Neutrophil (primary cell): ENCODE measurements at regions not wholly inside any gene's neighbourhood (a gene's known extent, or its start where the extent isn't known, plus 50 kb on each side); places are given as distances from the start of the nearest gene placed in this dataset.
"Not testable (repeated sequence)": the region's sequence is repeated elsewhere in the genome, so short reads cannot be mapped to it uniquely, and the experiment has no call there.

Source experiments
- H3K27ac ChIP-seq: fragments of 200-600 bp; sonication (generic); 2 replicates; pipeline ENCODE4 v1.5.1; 2016; ENCODE audit warnings: mild to moderate bottlenecking, moderate library complexity
- H3K27me3 ChIP-seq: fragments of 200-600 bp; sonication (generic); 2 replicates; pipeline ENCODE4 v1.6.0; 2016; ENCODE audit warnings: mild to moderate bottlenecking
- H3K36me3 ChIP-seq: fragments of 200-600 bp; sonication (generic); 2 replicates; pipeline ENCODE4 v1.5.1; 2017
- H3K4me1 ChIP-seq, 2 experiments: fragments of 200-600 bp in 1 of 2; sonication (generic) in 1 of 2; 1 replicate in 1 of 2; 2 replicates in 1 of 2; pipeline versions ENCODE4 v1.5.1 to v1.6.1; 2013 to 2016; ENCODE audit warnings: low read depth in 1 of 2, low read length in 1 of 2, mild to moderate bottlenecking in 1 of 2, moderate library complexity in 1 of 2; ENCODE audit not compliant: control insufficient read depth in 1 of 2, insufficient read depth in 1 of 2
- H3K4me3 ChIP-seq, 2 experiments: fragments of 200-600 bp in 1 of 2; sonication (generic) in 1 of 2; 1 replicate in 1 of 2; 2 replicates in 1 of 2; pipeline ENCODE4 v1.5.1; 2013 to 2016; ENCODE audit warnings: low read depth in 1 of 2, low read length in 1 of 2, mild to moderate bottlenecking in 1 of 2, moderate library complexity in 1 of 2
- H3K9me3 ChIP-seq: fragments of 200-600 bp; sonication (generic); 2 replicates; pipeline ENCODE4 v1.5.1; 2016
- CTCF ChIP-seq: fragments of 200-600 bp; sonication (generic); IDR thresholded peaks from 2 replicates; pipeline ENCODE4 v1.5.1; 2016; ENCODE audit warnings: antibody characterized with exemption

- Histone ChIP-seq H3K9me3 (no peaks in the 10 kb centered on the region), H3K4me3 (no peak overlapping the region), H3K4me1 (no peaks in the 10 kb centered on the region), H3K27me3 (no peaks in the 10 kb centered on the region), H3K36me3 (no peaks in the 10 kb centered on the region), H3K27ac (no peak overlapping the region)
- no peak for TF ChIP-seq CTCF
These were observed 115.1 kb upstream of the CXADR start for GRCh38 chr21:17397703-17398102.

GRCh38 chr21:17398954-17399353 is 113.9 kb upstream of the CXADR start:
- H3K9me3 ChIP-seq, H3K4me1 ChIP-seq, H3K27ac ChIP-seq, H3K27me3 ChIP-seq, H3K36me3 ChIP-seq, H3K4me3 ChIP-seq: not testable (repeated sequence)

GRCh38 chr21:17402937-17403336 is 109.9 kb upstream of the CXADR start:
- H3K27me3 ChIP-seq: no peaks in the 10 kb centered on the region
- no peaks in the 10 kb centered on the region for H3K4me1 ChIP-seq
- H3K9me3 ChIP-seq: no peaks in the 10 kb centered on the region
- no peaks in the 10 kb centered on the region for H3K36me3 ChIP-seq
- TF ChIP-seq CTCF: no peak
- H3K27ac ChIP-seq: no peak overlapping the region
- no peak overlapping the region for H3K4me3 ChIP-seq

- Histone ChIP-seq H3K9me3 (no peaks in the 10 kb centered on the region), H3K36me3 (no peaks in the 10 kb centered on the region)
These were observed 106.6 kb upstream of the CXADR start for GRCh38 chr21:17406202-17406601.

GRCh38 chr21:17414766-17415165 is 98.1 kb upstream of the CXADR start:
- H3K27me3 ChIP-seq: no peaks in the 10 kb centered on the region
- TF ChIP-seq CTCF: no peak
- no peak overlapping the region for H3K4me3 ChIP-seq
- no peaks in the 10 kb centered on the region for H3K9me3 ChIP-seq
- no peaks in the 10 kb centered on the region for H3K36me3 ChIP-seq
- no peak overlapping the region for H3K27ac ChIP-seq
- H3K4me1 ChIP-seq: no peaks in the 10 kb centered on the region

More at GRCh38 chr21:17406202-17406601, 106.6 kb upstream of the CXADR start:
- no peak overlapping the region for H3K4me3 ChIP-seq
- no peaks in the 10 kb centered on the region for H3K27me3 ChIP-seq
- TF ChIP-seq CTCF: no peak
- no peaks in the 10 kb centered on the region for H3K4me1 ChIP-seq
- no peak overlapping the region for H3K27ac ChIP-seq

GRCh38 chr21:17416139-17416538 is 96.7 kb upstream of the CXADR start:
- Histone ChIP-seq H3K36me3 (no peaks in the 10 kb centered on the region), H3K27ac (no peak overlapping the region), H3K4me1 (no peaks in the 10 kb centered on the region), H3K27me3 (no peaks in the 10 kb centered on the region), H3K9me3 (no peaks in the 10 kb centered on the region), H3K4me3 (no peak overlapping the region)
- no peak for TF ChIP-seq CTCF
